IMR-90 (cell line): ENCODE measurements at regions not wholly inside any gene's neighbourhood (a gene's known extent, or its start where the extent isn't known, plus 50 kb on each side); places are given as distances from the start of the nearest gene placed in this dataset.

ENCODE experiments used
- ATAC-seq: fragments of 200-7000 bp; cut with Tn5 transposase; 2 replicates; pipeline ENCODE4 v1.9.1; 2020; ENCODE audit warnings: low read depth, mild to moderate bottlenecking, moderate library complexity
- BruUV-seq: library from RNA; stranded (reverse); fragments of 400-500 nt; replicated peaks from 2 replicates; lab custom pipeline; 2021; lab: Mats Ljungman, UMichigan
- CTCF ChIA-PET: fragments of 300-600 bp; formaldehyde crosslinking; extraction: SDS; loops from one replicate; lab custom pipeline; 2021; ENCODE audit warnings: antibody characterized with exemption; lab: Yijun Ruan, JAX
- POLR2A ChIA-PET: fragments of 300-600 bp; sonication (Branson Sonifier 250); formaldehyde crosslinking; loops from one replicate; lab custom pipeline; 2022; ENCODE audit warnings: antibody characterized with exemption; ENCODE audit not compliant: unreplicated experiment; lab: Charles Lee
- DNase-seq: peaks from one replicate; pipeline ENCODE4 v3.0.0; 2013
- H2AFZ ChIP-seq: replicated peaks from 2 replicates; pipeline ENCODE3; 2013; ENCODE audit warnings: low read length, mild to moderate bottlenecking; ENCODE audit not compliant: poor library complexity
- H2AK5ac ChIP-seq: 2 replicates; pipeline ENCODE4 v1.6.1; 2013; ENCODE audit warnings: low read depth, low read length, inconsistent platforms
- H2AK9ac ChIP-seq: replicated peaks from 2 replicates; pipeline ENCODE3; 2013; ENCODE audit warnings: mild to moderate bottlenecking, low read depth, low read length, moderate library complexity; ENCODE audit not compliant: poor library complexity
- H2BK120ac ChIP-seq: 2 replicates; pipeline ENCODE4 v1.6.1; 2013; ENCODE audit warnings: low read depth, low read length, inconsistent platforms
- H2BK15ac ChIP-seq: 3 replicates; pipeline ENCODE4 v1.6.1; 2013; ENCODE audit warnings: low read depth, low read length, inconsistent platforms
- H2BK20ac ChIP-seq: 2 replicates; pipeline ENCODE4 v1.6.1; 2013; ENCODE audit warnings: low read depth, mild to moderate bottlenecking, inconsistent platforms, low read length, moderate library complexity
- H2BK5ac ChIP-seq: 2 replicates; pipeline ENCODE4 v1.6.1; 2013; ENCODE audit warnings: mild to moderate bottlenecking, low read depth, low read length, inconsistent platforms; ENCODE audit not compliant: poor library complexity, severe bottlenecking
- H3K14ac ChIP-seq: replicated peaks from 2 replicates; pipeline ENCODE4 v1.6.1; 2013; ENCODE audit warnings: low read depth, low read length, inconsistent platforms
- H3K18ac ChIP-seq: 2 replicates; pipeline ENCODE4 v1.6.1; 2013; ENCODE audit warnings: low read depth, low read length, control low read depth
- H3K23ac ChIP-seq: 2 replicates; pipeline ENCODE4 v1.6.1; 2013; ENCODE audit warnings: low read depth, low read length, inconsistent platforms
- H3K27ac ChIP-seq: 2 replicates; pipeline ENCODE4 v1.5.1; 2013; ENCODE audit warnings: mild to moderate bottlenecking, control low read depth, low read length; ENCODE audit not compliant: insufficient read depth
- H3K27me3 ChIP-seq: 2 replicates; pipeline ENCODE4 v1.6.1; 2013; ENCODE audit warnings: low read length; ENCODE audit not compliant: control insufficient read depth, insufficient read depth
- H3K36me3 ChIP-seq: 2 replicates; pipeline ENCODE4 v1.6.1; 2013; ENCODE audit warnings: low read length, mixed read lengths; ENCODE audit not compliant: control insufficient read depth, insufficient read depth
- H3K4ac ChIP-seq: 2 replicates; pipeline ENCODE4 v1.6.1; 2013; ENCODE audit warnings: low read depth, low read length, inconsistent platforms
- H3K4me1 ChIP-seq: 2 replicates; pipeline ENCODE4 v1.6.1; 2013; ENCODE audit warnings: low read length, mixed read lengths; ENCODE audit not compliant: control insufficient read depth, insufficient read depth
- H3K4me2 ChIP-seq: 2 replicates; pipeline ENCODE4 v1.6.1; 2013; ENCODE audit warnings: low read depth, mild to moderate bottlenecking, control low read depth, low read length, moderate library complexity
- H3K4me3 ChIP-seq: 2 replicates; pipeline ENCODE4 v1.5.1; 2013; ENCODE audit warnings: low read depth, mild to moderate bottlenecking, control low read depth, low read length, moderate library complexity; ENCODE audit not compliant: insufficient read depth
- H3K56ac ChIP-seq: 2 replicates; pipeline ENCODE4 v1.6.1; 2013; ENCODE audit warnings: low read length, inconsistent platforms; ENCODE audit not compliant: insufficient read depth; ENCODE audit errors: extremely low read depth
- H3K79me1 ChIP-seq, 2 experiments: 2 replicates each; pipeline ENCODE4 v1.6.1; 2013; ENCODE audit warnings: low read length in 2 of 2, inconsistent platforms in 1 of 2, low read depth in 1 of 2
- H3K9ac ChIP-seq: 2 replicates; pipeline ENCODE4 v1.6.1; 2013; ENCODE audit warnings: low read depth, low read length, control low read depth
- H3K9me1 ChIP-seq: 2 replicates; pipeline ENCODE4 v1.6.1; 2013; ENCODE audit warnings: low read length, inconsistent platforms; ENCODE audit not compliant: insufficient read depth
- H3K9me3 ChIP-seq: 2 replicates; pipeline ENCODE4 v1.6.1; 2013; ENCODE audit warnings: low read length; ENCODE audit not compliant: control insufficient read depth, insufficient read depth
- H4K20me1 ChIP-seq: 2 replicates; pipeline ENCODE4 v1.6.1; 2013; ENCODE audit warnings: low read length, inconsistent platforms; ENCODE audit not compliant: insufficient read depth
- H4K5ac ChIP-seq: 2 replicates; pipeline ENCODE4 v1.6.1; 2013; ENCODE audit warnings: mild to moderate bottlenecking, low read depth, low read length, control low read depth
- H4K8ac ChIP-seq, 2 experiments: 2 replicates each; pipeline ENCODE4 v1.6.1; 2013; ENCODE audit warnings: low read depth in 2 of 2, low read length in 2 of 2, control low read depth in 1 of 2, inconsistent platforms in 1 of 2
- H4K91ac ChIP-seq: 2 replicates; pipeline ENCODE4 v1.6.1; 2013; ENCODE audit warnings: low read depth, low read length, inconsistent platforms; ENCODE audit not compliant: insufficient read depth
- CTCF ChIP-seq: conservative IDR thresholded peaks from 2 replicates; pipeline ENCODE4 v1.5.1; 2012; ENCODE audit warnings: mild to moderate bottlenecking, low read depth, low read length, improper control_type of control experiment
- ELK1 ChIP-seq: fragments of 150-350 bp; IDR thresholded peaks from 2 replicates; pipeline ENCODE4 v1.6.1; 2016; ENCODE audit warnings: low read depth, mild to moderate bottlenecking, low read length, moderate library complexity, borderline replicate concordance
- MAFK ChIP-seq: IDR thresholded peaks from 2 replicates; pipeline ENCODE4 v1.6.1; 2012; ENCODE audit warnings: low read depth, low read length, improper control_type of control experiment
- MAZ ChIP-seq: IDR thresholded peaks from 2 replicates; pipeline ENCODE4 v1.6.1; 2012; ENCODE audit warnings: low read depth, mild to moderate bottlenecking, low read length, improper control_type of control experiment, moderate library complexity, borderline replicate concordance
- MXI1 ChIP-seq: IDR thresholded peaks from 2 replicates; pipeline ENCODE4 v1.6.1; 2012; ENCODE audit warnings: low read depth, mild to moderate bottlenecking, low read length, moderate library complexity, borderline replicate concordance
- NFE2L2 ChIP-seq: fragments of 150-350 bp; IDR thresholded peaks from 2 replicates; pipeline ENCODE4 v1.6.1; 2016; ENCODE audit warnings: low read depth, mild to moderate bottlenecking, low read length
- RAD21 ChIP-seq: IDR thresholded peaks from 2 replicates; pipeline ENCODE4 v1.6.1; 2012; ENCODE audit warnings: low read length, improper control_type of control experiment
- RCOR1 ChIP-seq: IDR thresholded peaks from 2 replicates; pipeline ENCODE4 v1.6.1; 2012; ENCODE audit warnings: mild to moderate bottlenecking, low read length, improper control_type of control experiment; ENCODE audit not compliant: insufficient replicate concordance
- SMC3 ChIP-seq: fragments of 150-350 bp; IDR thresholded peaks from 2 replicates; pipeline ENCODE4 v1.6.1; 2016; ENCODE audit warnings: low read depth, mild to moderate bottlenecking, antibody characterized with exemption, low read length, moderate library complexity
- WGBS, 2 experiments: methylation state at CpG; one replicate each; pipeline versions ENCODE4 v1.1.5 to v1.1.7; 2013; ENCODE audit warnings: missing lambda C conversion rate in 2 of 2; ENCODE audit not compliant: insufficient read length in 1 of 2; ENCODE audit errors: extremely low coverage in 2 of 2; 5-methylcytosine and 5-hydroxymethylcytosine counted together
- dilution Hi-C: fragments of 300-500 bp; cut with HindIII; formaldehyde crosslinking; loops from one replicate; pipeline ENCODE4 v1.14.3; 2018; ENCODE audit warnings: low sequenced_read_pairs; ENCODE audit not compliant: unreplicated experiment
- in situ Hi-C: fragments of 300-500 bp; cut with MboI; formaldehyde crosslinking; loops from 3 replicates; pipeline ENCODE4 v1.14.3; 2019; ENCODE audit warnings: low sequenced_read_pairs, inconsistent platforms, mixed read lengths
- intact Hi-C: fragments of 100-400 bp; cut with micrococcal nuclease; formaldehyde crosslinking; loops from 2 replicates; pipeline ENCODE4 v1.10.0; 2022

- Histone ChIP-seq H3K4ac (no peak overlapping the region), H3K4me1 (no peaks in the 10 kb centered on the region), H2AFZ (no peak overlapping the region), H4K91ac (no peak overlapping the region), H3K14ac (no peak overlapping the region), H4K8ac (no peak overlapping the region), H3K27me3 (no peaks in the 10 kb centered on the region), H4K20me1 (no peaks in the 10 kb centered on the region), H3K56ac (no peak overlapping the region), H4K5ac (no peak overlapping the region), H3K79me1 (no peaks in the 10 kb centered on the region), H3K9me1 (no peaks in the 10 kb centered on the region), H2BK120ac (no peak overlapping the region), H3K18ac (no peak overlapping the region), H2AK9ac (no peak overlapping the region), H2BK5ac (no peak overlapping the region), H3K27ac (no peak overlapping the region), H3K9me3 (peaks cover 8% of the 10 kb centered on the region; the same call in 1 of the 2 replicates), H3K4me3 (no peak overlapping the region), H3K36me3 (no peaks in the 10 kb centered on the region), H2BK15ac (no peak overlapping the region), H2AK5ac (no peak overlapping the region), H3K23ac (no peak overlapping the region), H3K4me2 (no peak overlapping the region), H3K9ac (no peak overlapping the region), H2BK20ac (no peak overlapping the region)
- dilution Hi-C loops, result no loop called here
- ChIA-PET CTCF (no interaction called here), POLR2A (no interaction called here)
- no peak for TF ChIP-seq MXI1
- no peak for TF ChIP-seq SMC3
- TF ChIP-seq ELK1, result no peak
- no peak for TF ChIP-seq MAZ
- no peak for TF ChIP-seq RAD21
- TF ChIP-seq RCOR1, result no peak
- no peak for TF ChIP-seq CTCF
- TF ChIP-seq NFE2L2, result no peak
- TF ChIP-seq MAFK, result no peak
- DNase-seq (no peak), ATAC-seq (no peak)
- intact Hi-C loops, result no loop called here
- WGBS, 2 experiments, result no CpG with 5 or more reads among the region's 2 CpGs
- BruUV-seq, result no TSS peak
- in situ Hi-C loops, result no loop called here
These were observed 108.8 kb upstream of the ASTN2 start for GRCh38 chr9:117523531-117524153.
